ENCODE measurements at regions not wholly inside any gene's neighbourhood (a gene's known extent, or its start where the extent isn't known, plus 50 kb on each side); places are given as distances from the start of the nearest gene placed in this dataset.
"Not testable (repeated sequence)": the region's sequence is repeated elsewhere in the genome, so short reads cannot be mapped to it uniquely, and the experiment has no call there.

GRCh38 chr9:138207300-138208179 lies 330.0 kb downstream of the CACNA1B start:
- H3K9me3 ChIP-seq (ENCODE audit: control insufficient read depth, low read depth, low read length); FAIRE-seq; H3K36me3 ChIP-seq (ENCODE audit: control insufficient read depth in 2 of 2, extremely low read depth in 1 of 2, insufficient read depth in 2 of 2, low read length in 2 of 2); H2AFZ ChIP-seq (ENCODE audit: control insufficient read depth, low read length); DNase-seq (ENCODE audit: low read depth, low spot score); H3K27me3 ChIP-seq (ENCODE audit: control insufficient read depth, extremely low read depth, insufficient read depth, low read length); H3K4me1 ChIP-seq (ENCODE audit: control insufficient read depth, extremely low read depth, insufficient read depth, low read length); H3K9ac ChIP-seq (ENCODE audit: control insufficient read depth, extremely low read depth, insufficient read depth, low read length); dilution Hi-C loops (cut with MboI; ENCODE audit: extremely low pct_ligation_motif_present, low sequenced_read_pairs); H3K9me1 ChIP-seq (ENCODE audit: control insufficient read depth, extremely low read depth, insufficient read depth, low read length); H3K79me2 ChIP-seq (ENCODE audit: control insufficient read depth, insufficient read depth, low read length); H3K4me2 ChIP-seq (ENCODE audit: control insufficient read depth, extremely low read depth, insufficient read depth, low read depth, low read length); H4K20me1 ChIP-seq (ENCODE audit: control insufficient read depth, extremely low read depth, insufficient read depth, low read length); H3K27ac ChIP-seq (ENCODE audit: control insufficient read depth, insufficient read depth, low read length); H3K4me3 ChIP-seq (ENCODE audit: control insufficient read depth in 2 of 3, extremely low read depth in 1 of 3, insufficient read depth in 2 of 3, low read depth in 1 of 3, low read length in 3 of 3): not testable (repeated sequence)

- H4K20me1 ChIP-seq (ENCODE audit: control insufficient read depth, extremely low read depth, insufficient read depth, low read length); H3K9me1 ChIP-seq (ENCODE audit: control insufficient read depth, extremely low read depth, insufficient read depth, low read length); H3K4me3 ChIP-seq (ENCODE audit: control insufficient read depth in 2 of 3, extremely low read depth in 1 of 3, insufficient read depth in 2 of 3, low read depth in 1 of 3, low read length in 3 of 3); H2AFZ ChIP-seq (ENCODE audit: control insufficient read depth, low read length); H3K9me3 ChIP-seq (ENCODE audit: control insufficient read depth, low read depth, low read length); H3K79me2 ChIP-seq (ENCODE audit: control insufficient read depth, insufficient read depth, low read length); H3K4me2 ChIP-seq (ENCODE audit: control insufficient read depth, extremely low read depth, insufficient read depth, low read depth, low read length); H3K27ac ChIP-seq (ENCODE audit: control insufficient read depth, insufficient read depth, low read length); H3K9ac ChIP-seq (ENCODE audit: control insufficient read depth, extremely low read depth, insufficient read depth, low read length); dilution Hi-C loops (cut with MboI; ENCODE audit: extremely low pct_ligation_motif_present, low sequenced_read_pairs); DNase-seq (ENCODE audit: low read depth, low spot score); H3K36me3 ChIP-seq (ENCODE audit: control insufficient read depth in 2 of 2, extremely low read depth in 1 of 2, insufficient read depth in 2 of 2, low read length in 2 of 2); H3K27me3 ChIP-seq (ENCODE audit: control insufficient read depth, extremely low read depth, insufficient read depth, low read length); FAIRE-seq; H3K4me1 ChIP-seq (ENCODE audit: control insufficient read depth, extremely low read depth, insufficient read depth, low read length): not testable (repeated sequence)
These were observed 331.6 kb downstream of the CACNA1B start for GRCh38 chr9:138209071-138209644.

- DNase-seq (ENCODE audit: low read depth, low spot score); H3K4me2 ChIP-seq (ENCODE audit: control insufficient read depth, extremely low read depth, insufficient read depth, low read depth, low read length); H3K27ac ChIP-seq (ENCODE audit: control insufficient read depth, insufficient read depth, low read length); H3K4me3 ChIP-seq (ENCODE audit: control insufficient read depth in 2 of 3, extremely low read depth in 1 of 3, insufficient read depth in 2 of 3, low read depth in 1 of 3, low read length in 3 of 3); H4K20me1 ChIP-seq (ENCODE audit: control insufficient read depth, extremely low read depth, insufficient read depth, low read length); H2AFZ ChIP-seq (ENCODE audit: control insufficient read depth, low read length); FAIRE-seq; H3K9me1 ChIP-seq (ENCODE audit: control insufficient read depth, extremely low read depth, insufficient read depth, low read length); dilution Hi-C loops (cut with MboI; ENCODE audit: extremely low pct_ligation_motif_present, low sequenced_read_pairs); H3K9ac ChIP-seq (ENCODE audit: control insufficient read depth, extremely low read depth, insufficient read depth, low read length); H3K9me3 ChIP-seq (ENCODE audit: control insufficient read depth, low read depth, low read length); H3K36me3 ChIP-seq (ENCODE audit: control insufficient read depth in 2 of 2, extremely low read depth in 1 of 2, insufficient read depth in 2 of 2, low read length in 2 of 2); H3K27me3 ChIP-seq (ENCODE audit: control insufficient read depth, extremely low read depth, insufficient read depth, low read length); H3K4me1 ChIP-seq (ENCODE audit: control insufficient read depth, extremely low read depth, insufficient read depth, low read length); H3K79me2 ChIP-seq (ENCODE audit: control insufficient read depth, insufficient read depth, low read length): not testable (repeated sequence)
These were observed 332.9 kb downstream of the CACNA1B start for GRCh38 chr9:138210388-138210986.

GRCh38 chr9:138211070-138211469 lies 333.5 kb downstream of the CACNA1B start:
- not testable (repeated sequence) for H4K20me1 ChIP-seq (ENCODE audit: control insufficient read depth, extremely low read depth, insufficient read depth, low read length)

More at GRCh38 chr9:138211070-138211469, 333.5 kb downstream of the CACNA1B start:
- H3K4me1 ChIP-seq (ENCODE audit: control insufficient read depth, extremely low read depth, insufficient read depth, low read length); H2AFZ ChIP-seq (ENCODE audit: control insufficient read depth, low read length); H3K9ac ChIP-seq (ENCODE audit: control insufficient read depth, extremely low read depth, insufficient read depth, low read length); H3K79me2 ChIP-seq (ENCODE audit: control insufficient read depth, insufficient read depth, low read length); H3K4me3 ChIP-seq (ENCODE audit: control insufficient read depth in 2 of 3, extremely low read depth in 1 of 3, insufficient read depth in 2 of 3, low read depth in 1 of 3, low read length in 3 of 3); H3K36me3 ChIP-seq (ENCODE audit: control insufficient read depth in 2 of 2, extremely low read depth in 1 of 2, insufficient read depth in 2 of 2, low read length in 2 of 2); FAIRE-seq; DNase-seq (ENCODE audit: low read depth, low spot score); H3K27ac ChIP-seq (ENCODE audit: control insufficient read depth, insufficient read depth, low read length); H3K4me2 ChIP-seq (ENCODE audit: control insufficient read depth, extremely low read depth, insufficient read depth, low read depth, low read length); H3K9me3 ChIP-seq (ENCODE audit: control insufficient read depth, low read depth, low read length); H3K9me1 ChIP-seq (ENCODE audit: control insufficient read depth, extremely low read depth, insufficient read depth, low read length); H3K27me3 ChIP-seq (ENCODE audit: control insufficient read depth, extremely low read depth, insufficient read depth, low read length); dilution Hi-C loops (cut with MboI; ENCODE audit: extremely low pct_ligation_motif_present, low sequenced_read_pairs): not testable (repeated sequence)
